ENCODE measurements at regions not wholly inside any gene's neighbourhood (a gene's known extent, or its start where the extent isn't known, plus 50 kb on each side); places are given as distances from the start of the nearest gene placed in this dataset.

DNA sequence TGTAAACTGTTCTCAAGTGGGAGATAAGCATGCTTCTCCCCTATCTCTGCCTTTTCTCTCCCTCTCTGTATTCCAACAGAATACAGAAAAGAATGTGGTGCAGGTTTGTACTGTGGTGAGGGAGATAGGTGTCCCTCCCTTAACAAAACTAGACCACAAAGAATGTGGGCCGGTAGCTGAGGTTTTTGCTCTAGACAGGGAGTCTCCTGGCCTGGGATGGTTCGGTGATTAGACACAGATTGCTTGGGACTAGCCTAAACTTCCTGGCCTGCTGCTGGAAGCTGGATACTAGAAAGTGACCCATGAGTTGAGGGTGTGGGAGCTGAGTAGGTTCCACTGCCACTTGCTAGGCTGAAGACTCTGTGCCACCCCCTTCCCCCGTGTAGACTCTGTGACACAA, 143.0 kb downstream of the CXXC4 start:
- no peak for TF ChIP-seq POLR2A (IDR thresholded peaks at IDR 0.05)
- TF ChIP-seq, protein P1, sequence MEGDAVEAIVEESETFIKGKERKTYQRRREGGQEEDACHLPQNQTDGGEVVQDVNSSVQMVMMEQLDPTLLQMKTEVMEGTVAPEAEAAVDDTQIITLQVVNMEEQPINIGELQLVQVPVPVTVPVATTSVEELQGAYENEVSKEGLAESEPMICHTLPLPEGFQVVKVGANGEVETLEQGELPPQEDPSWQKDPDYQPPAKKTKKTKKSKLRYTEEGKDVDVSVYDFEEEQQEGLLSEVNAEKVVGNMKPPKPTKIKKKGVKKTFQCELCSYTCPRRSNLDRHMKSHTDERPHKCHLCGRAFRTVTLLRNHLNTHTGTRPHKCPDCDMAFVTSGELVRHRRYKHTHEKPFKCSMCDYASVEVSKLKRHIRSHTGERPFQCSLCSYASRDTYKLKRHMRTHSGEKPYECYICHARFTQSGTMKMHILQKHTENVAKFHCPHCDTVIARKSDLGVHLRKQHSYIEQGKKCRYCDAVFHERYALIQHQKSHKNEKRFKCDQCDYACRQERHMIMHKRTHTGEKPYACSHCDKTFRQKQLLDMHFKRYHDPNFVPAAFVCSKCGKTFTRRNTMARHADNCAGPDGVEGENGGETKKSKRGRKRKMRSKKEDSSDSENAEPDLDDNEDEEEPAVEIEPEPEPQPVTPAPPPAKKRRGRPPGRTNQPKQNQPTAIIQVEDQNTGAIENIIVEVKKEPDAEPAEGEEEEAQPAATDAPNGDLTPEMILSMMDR (IDR thresholded peaks at IDR 0.05) = no peak
